GM21423 (cell line): ENCODE measurements at regions not wholly inside any gene's neighbourhood (a gene's known extent, or its start where the extent isn't known, plus 50 kb on each side); places are given as distances from the start of the nearest gene placed in this dataset.
"Not testable (repeated sequence)": the region's sequence is repeated elsewhere in the genome, so short reads cannot be mapped to it uniquely, and the experiment has no call there.

Experiments used
- ATAC-seq: cut with Tn5 transposase; IDR thresholded peaks from one replicate; pipeline ENCODE4 v1.9.1; 2021; ENCODE audit warnings: mild to moderate bottlenecking, moderate library complexity; ENCODE audit not compliant: unreplicated experiment

DNA sequence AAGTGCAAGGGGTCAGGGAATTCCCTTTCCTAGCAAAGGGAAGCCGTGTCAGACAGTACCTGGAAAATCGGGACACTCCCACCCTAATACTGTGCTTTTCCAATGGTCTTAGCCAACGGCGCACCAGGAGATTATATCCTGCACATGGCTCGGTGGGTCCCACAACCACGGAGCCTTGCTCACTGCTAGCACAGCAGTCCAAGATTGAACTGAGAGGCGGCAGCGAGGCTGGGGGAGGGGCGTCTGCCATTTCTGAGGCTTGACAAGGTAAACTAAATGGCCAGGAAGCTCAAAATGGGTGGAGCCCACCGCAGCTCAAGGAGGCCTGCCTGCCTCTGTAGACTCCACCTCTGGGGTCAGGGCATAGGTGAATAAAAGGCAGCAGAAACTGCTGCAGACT is 76.5 kb upstream of the LINC00632 start:
- ATAC-seq = not testable (repeated sequence)

DNA sequence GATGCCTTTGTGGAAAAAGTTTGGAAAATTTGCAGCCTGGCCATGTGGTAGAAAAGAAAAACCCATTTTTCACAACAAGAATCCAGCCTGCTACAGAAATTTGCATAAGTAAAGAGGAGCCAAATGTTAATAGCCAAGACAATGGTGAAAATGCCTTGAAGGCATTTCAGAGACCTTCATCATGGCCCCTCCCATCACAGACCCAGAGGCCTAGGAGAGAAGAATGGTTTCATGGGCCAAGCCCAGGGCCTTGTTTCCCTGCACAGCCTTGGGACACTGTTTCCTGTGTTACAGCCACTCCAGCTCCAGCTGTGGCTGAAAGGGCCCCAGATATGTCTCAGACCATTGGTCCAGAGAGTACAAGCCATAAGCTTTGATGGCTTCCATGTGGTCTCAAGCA is 101.4 kb upstream of the LINC00632 start:
- ATAC-seq = no peak

DNA sequence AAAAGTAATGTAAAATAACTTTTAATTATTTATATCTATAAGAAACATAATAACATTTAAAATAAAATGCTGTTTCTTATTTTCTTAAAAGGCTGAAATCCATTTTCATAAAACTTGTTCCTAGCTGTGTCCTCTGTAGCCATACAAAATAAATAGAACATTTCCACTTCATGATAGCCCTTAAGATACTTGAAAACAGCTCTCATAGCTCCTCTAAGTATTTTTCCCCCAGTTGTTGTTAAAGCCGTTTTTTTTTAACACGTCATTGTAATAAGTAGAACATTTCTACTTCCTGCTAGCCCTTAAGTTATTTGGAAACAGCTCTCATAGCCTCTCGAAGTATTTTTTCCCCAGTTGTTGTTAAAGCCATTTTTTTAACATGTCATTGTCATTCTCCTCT is 97.3 kb upstream of the SOX3 start:
- ATAC-seq = no peak

DNA sequence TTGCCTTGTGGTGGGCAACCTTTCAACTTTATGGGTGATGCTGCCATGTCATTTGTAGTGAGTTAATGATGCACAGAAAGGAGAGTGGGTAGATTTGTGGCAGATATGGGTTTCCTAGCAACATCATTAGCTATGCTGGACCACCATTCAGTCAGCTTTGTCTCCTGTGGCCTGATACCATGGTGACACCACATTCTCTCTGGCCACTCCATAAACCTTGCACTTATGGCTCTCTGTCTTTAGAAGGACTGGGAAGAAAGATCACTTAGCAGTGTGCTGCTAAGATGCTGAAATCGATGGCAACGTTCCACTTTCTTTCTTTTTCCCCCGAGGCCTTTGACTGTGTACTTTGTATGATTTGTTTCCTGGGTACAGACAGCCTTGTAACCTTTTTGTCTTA is 95.0 kb upstream of the SOX3 start:
- ATAC-seq = no peak

DNA sequence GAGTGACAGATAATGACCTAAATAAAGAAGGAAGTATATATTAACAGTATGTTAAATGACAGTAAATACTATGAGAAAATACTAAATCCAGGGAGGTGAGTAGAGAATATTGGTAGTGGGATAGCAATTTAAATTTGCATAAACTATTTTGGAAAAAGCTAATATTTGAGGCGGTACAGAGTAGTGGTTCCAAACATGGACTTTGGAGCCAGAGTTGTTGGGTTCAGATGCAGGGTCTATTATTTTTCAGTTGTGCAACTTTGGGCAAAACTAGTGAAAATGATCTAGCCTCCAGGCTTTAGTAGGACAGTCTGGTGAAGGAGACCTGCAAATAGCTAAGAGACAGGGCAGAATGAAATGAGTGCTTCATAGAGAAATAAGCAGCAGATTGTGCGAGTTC is 84.8 kb upstream of the SOX3 start:
- no peak for ATAC-seq

DNA sequence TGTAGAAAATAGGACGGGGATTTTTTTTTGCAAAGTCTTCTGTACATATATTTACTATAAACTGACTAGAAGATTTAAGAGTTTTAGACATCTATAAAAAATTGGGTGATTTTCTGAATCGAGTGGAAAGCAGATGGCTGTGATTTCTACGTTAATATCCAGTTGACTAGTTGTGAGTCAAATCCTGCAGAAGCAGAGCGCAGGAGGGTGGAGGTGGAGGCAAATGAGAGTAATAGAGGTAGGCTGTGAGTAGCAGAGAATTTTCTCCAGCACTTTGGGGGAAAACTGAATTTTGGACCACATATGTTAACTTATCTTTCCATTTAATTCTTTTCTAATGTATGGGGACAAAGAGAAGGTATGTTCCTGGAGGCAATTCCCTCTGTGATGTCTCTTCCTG is 82.1 kb upstream of the SOX3 start:
- no peak for ATAC-seq

DNA sequence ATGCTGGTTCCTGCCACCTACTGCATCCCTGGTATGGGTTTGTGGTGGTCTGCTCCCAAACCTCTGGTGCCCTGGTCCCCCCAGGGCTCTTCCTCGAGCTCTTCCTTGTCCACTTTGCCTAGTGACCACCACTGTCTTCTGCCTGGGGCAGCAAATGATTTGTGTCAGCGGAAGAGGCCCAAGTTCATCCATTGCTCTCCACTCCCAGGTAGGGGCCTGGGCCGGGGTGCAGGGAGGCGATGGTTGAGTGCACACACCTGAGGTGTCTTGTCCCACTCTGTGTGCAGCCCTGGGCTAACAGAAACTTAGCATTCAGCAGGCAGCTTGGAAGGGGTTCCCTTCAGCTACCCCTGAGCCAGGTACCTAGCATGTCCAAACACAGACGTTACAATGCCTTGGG is 75.6 kb upstream of the SOX3 start:
- no peak for ATAC-seq

DNA sequence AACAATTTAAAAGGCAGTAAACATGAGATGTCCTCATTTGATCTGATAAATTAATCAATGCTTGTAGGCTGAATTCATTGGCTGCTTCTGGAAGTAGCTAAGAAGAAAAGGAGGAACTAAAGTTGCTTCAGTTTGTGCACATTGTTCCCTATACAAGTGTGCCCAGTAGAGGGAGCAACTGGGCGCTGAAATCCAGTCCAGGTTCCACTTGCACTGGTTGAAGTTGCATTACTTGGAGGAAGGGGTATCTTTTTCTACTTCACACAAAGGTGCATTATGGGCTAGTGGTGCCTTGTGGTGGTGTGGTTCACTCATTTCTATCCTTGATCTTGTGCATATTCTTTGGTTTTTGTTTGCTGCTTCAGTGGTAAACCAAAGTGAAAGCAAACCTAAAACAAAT is 67.9 kb upstream of the SOX3 start:
- peak; percentile 72 for ATAC-seq

DNA sequence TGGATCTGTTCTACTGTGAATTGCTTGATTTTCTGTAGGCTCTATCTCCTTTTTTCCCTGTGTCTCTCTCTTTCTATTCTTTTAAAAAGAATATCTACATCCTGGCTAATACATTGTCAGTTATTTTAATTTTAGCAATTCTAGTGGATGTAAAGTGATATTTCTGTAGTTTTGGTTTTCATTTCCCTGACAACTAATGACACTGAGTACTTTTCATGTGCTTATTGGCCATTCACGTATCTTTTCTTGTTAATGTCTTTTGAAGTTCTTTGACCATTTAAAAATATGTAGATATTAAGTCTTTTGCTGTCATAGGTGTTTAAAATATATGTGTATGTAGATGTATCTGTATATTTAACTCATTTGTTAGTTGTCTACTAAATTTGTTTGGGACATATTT is 59.0 kb upstream of the SOX3 start:
- ATAC-seq = no peak
